ENCODE measurements at regions not wholly inside any gene's neighbourhood (a gene's known extent, or its start where the extent isn't known, plus 50 kb on each side); places are given as distances from the start of the nearest gene placed in this dataset.

GRCh38 chr18:70464343-70465114 lies 175.7 kb downstream of the SOCS6 start:
- TF ChIP-seq CTCF (IDR thresholded peaks at IDR 0.05; ENCODE audit: low read depth, low read length, missing control alignments) = no peak
- no peak overlapping the region for H3K4me3 ChIP-seq (ENCODE audit: low read depth, low read length)
- DNase-seq (ENCODE audit: low read depth) = no peak

- H3K4me3 ChIP-seq (ENCODE audit: low read depth, low read length) = no peak overlapping the region
- TF ChIP-seq CTCF (IDR thresholded peaks at IDR 0.05; ENCODE audit: low read depth, low read length, missing control alignments) = no peak
- no peak for DNase-seq (ENCODE audit: low read depth)
Observed at GRCh38 chr18:70463085-70463484, 174.2 kb downstream of the SOCS6 start.

- DNase-seq (ENCODE audit: low read depth) = no peak
- no peak for TF ChIP-seq CTCF (IDR thresholded peaks at IDR 0.05; ENCODE audit: low read depth, low read length, missing control alignments)
- no peak overlapping the region for H3K4me3 ChIP-seq (ENCODE audit: low read depth, low read length)
Observed at GRCh38 chr18:70462078-70462439, 173.2 kb downstream of the SOCS6 start.

- no peak overlapping the region for H3K4me3 ChIP-seq (ENCODE audit: low read depth, low read length)
- DNase-seq (ENCODE audit: low read depth) = no peak
- no peak for TF ChIP-seq CTCF (IDR thresholded peaks at IDR 0.05; ENCODE audit: low read depth, low read length, missing control alignments)
Observed at GRCh38 chr18:70461323-70462077, 172.7 kb downstream of the SOCS6 start.

GRCh38 chr18:70459731-70460130 lies 170.9 kb downstream of the SOCS6 start:
- H3K4me3 ChIP-seq (ENCODE audit: low read depth, low read length) = no peak overlapping the region
- TF ChIP-seq CTCF (IDR thresholded peaks at IDR 0.05; ENCODE audit: low read depth, low read length, missing control alignments) = no peak
- DNase-seq (ENCODE audit: low read depth) = no peak

GRCh38 chr18:70459251-70459650 lies 170.4 kb downstream of the SOCS6 start:
- no peak for DNase-seq (ENCODE audit: low read depth)
- no peak overlapping the region for H3K4me3 ChIP-seq (ENCODE audit: low read depth, low read length)
- TF ChIP-seq CTCF (IDR thresholded peaks at IDR 0.05; ENCODE audit: low read depth, low read length, missing control alignments) = no peak
